ENCODE measurements at regions not wholly inside any gene's neighbourhood (a gene's known extent, or its start where the extent isn't known, plus 50 kb on each side); places are given as distances from the start of the nearest gene placed in this dataset.

GRCh38 chr13:67392014-67392413, 161.9 kb upstream of the PCDH9 start:
- TF ChIP-seq CTCF (IDR thresholded peaks at IDR 0.05; ENCODE audit: insufficient read depth, low read length, poor library complexity, severe bottlenecking), result no peak
- no peak for TF ChIP-seq EZH2phosphoT487 (conservative IDR thresholded peaks at IDR 0.05; ENCODE audit: low read length)
